Midbrain (tissue), 1 donor: ENCODE measurements at regions not wholly inside any gene's neighbourhood (a gene's known extent, or its start where the extent isn't known, plus 50 kb on each side); places are given as distances from the start of the nearest gene placed in this dataset.
"Not testable (repeated sequence)": the region's sequence is repeated elsewhere in the genome, so short reads cannot be mapped to it uniquely, and the experiment has no call there.

Experiments used
- DNase-seq: peaks from one replicate; lab custom pipeline; 2025; lab: John Stamatoyannopoulos, UW

DNA sequence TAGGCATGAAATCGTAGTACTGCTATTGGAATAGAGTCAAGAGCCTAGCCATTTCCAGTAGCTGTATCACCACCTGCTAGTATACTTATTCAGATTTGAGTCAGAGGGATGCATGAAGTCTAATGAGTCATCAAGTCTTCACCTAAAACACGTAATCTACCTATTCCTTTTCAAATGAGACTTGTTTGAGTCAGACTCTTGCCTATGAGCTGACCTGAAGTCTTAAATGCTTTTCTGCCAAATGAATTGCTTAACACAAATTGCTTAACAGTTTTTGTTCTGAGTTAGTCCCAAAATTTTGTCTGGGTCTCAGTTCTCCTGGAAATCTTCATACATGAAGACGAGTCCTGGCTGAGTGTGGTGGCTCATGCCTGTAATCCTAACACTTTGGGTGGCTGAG, 165.2 kb downstream of the GNAT3 start:
- no peak for DNase-seq

DNA sequence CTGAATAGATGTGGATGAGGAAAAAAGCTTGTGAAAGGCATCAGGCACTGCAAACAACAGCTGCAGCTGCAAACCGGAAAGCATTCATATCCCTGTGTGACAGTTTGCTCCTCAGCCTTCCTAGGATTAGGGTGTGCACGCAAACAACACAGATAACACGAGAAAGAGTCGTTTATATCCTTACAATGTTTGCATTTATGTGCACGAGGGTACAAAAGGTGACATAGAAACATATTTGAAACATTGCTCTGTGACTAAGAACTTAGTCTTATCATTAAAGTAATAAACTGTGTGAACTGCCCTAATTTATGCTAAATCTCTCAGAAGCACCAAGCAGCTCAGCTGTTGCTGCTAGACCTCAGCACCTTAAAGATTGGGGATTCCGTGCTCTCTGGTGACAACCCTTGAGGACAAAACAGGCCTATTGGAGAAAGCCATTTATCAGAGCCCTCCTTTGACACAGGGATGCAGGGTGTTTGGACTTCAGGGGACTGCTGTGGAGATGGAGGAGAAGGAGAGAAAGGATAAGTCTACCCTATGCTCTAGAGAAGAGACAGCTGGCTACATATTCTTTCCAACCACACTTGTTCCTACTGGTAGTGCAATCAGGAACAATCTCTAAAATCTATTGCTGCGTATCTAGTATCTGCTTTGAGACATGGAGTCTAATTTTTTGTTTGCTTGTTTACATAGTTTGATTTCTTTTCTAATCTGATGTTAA, 176.2 kb downstream of the GNAT3 start:
- DNase-seq: no peak

DNA sequence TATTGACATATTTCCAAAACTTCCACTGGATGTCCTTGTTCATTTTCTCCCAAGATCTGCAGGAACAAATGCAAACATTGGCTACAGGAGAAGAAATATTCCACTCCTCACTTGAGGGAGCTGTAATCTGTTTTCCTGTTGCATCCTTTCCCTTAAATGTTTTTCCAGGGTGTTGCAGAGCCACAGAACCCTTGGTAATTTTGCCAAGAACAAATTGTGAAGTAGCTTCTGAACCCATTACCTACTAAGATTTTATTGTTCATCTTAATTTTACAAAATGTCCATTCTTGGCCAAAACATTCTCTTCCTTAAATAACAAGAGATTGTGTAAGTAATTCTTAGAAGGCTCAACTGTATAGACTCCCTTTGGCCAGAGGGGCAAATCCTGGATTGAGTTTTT, 177.0 kb downstream of the GNAT3 start:
- DNase-seq: peak; percentile 19

DNA sequence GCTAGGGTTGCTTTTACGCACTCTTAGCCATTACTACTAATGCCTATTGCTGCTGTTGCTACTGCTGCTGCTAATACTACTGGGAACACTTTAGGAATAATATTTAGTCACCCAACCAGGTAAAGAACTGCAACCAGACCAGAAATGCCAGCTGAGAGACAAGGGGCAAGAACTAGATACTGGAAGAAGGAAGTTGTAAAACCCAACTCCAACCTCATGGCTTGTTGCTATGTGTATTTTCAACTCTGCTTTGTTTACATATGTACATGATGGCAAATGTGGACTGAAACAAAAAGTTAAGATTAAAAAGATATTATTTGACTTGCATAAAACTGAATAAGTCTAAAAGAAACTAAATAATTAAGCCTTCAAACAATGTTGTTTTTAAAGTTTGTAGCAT, 177.7 kb downstream of the GNAT3 start:
- DNase-seq: no peak

DNA sequence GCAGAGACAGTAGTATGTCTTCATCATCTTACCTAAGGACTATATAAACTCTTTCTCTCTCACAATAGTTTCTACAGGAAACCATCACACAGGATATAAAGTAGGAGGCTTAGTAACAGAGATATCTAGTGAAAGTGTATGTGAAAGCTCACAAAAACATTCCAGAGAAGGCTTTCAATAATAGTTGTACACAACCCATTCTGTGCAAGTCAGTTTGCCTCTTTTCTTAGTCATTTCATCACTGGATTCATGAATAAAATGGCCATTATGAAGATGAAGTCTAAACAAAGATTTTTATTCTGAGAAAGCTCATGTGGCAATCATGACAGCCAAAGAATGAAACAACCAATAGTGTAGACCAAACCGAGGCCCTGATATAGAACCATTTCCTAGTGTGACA, 178.8 kb downstream of the GNAT3 start:
- DNase-seq: no peak

DNA sequence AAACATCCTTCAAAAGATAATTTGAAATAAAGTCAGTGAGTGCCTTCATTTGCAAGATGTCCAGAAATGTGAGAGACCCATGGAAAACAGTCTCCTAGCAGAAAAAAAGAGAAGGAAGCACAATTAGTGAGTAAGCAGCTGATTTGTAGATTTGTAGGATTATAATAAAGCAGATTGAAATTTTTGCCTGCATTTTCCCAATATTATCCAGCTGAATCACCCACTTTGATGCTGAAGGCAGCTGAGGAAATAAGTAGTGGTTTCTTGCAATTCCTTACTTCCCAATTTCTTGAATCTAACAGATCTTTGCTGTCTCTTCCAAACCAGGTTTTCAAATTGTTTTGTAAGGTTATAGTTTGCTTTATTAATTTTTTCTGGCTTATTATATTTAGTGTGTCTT, 181.4 kb downstream of the GNAT3 start:
- DNase-seq: no peak

DNA sequence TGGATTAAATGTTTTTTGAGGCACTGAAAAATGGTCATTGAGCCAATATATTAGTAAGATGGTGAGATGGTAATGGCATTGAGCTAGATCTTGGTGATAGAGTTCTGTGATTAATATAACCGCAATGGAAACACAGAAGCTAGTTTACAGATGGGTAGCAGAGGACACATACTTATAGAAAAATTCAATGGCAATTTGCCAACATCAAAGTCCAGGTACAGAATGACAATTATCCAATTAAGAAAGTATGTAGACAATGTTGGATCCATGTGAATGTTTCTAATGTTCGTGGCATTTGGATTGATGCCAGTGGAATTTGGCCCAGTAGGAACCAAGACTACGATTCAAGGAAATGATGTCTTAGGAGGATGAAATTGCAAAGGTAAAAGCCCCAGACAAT, 187.8 kb downstream of the GNAT3 start:
- no peak for DNase-seq

DNA sequence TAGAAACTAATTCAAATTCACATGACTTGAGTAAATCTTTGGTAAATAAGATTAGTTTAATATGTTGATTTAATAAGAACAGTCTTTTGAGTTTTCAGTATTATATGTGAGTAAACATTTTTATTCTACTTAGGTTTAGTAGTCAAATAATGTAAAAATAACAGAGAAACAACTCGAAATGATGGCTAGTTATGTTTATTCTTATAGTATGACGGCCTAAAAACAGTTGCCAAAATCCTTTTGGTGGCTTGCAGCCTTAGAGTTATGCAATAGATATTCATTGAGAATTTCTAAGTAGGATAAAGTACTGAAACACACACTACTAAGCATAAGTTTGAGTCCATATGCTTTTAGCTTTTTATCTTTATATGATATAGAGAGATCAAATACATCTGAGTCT, 184.8 kb downstream of the GNAI1 start:
- DNase-seq: no peak

DNA sequence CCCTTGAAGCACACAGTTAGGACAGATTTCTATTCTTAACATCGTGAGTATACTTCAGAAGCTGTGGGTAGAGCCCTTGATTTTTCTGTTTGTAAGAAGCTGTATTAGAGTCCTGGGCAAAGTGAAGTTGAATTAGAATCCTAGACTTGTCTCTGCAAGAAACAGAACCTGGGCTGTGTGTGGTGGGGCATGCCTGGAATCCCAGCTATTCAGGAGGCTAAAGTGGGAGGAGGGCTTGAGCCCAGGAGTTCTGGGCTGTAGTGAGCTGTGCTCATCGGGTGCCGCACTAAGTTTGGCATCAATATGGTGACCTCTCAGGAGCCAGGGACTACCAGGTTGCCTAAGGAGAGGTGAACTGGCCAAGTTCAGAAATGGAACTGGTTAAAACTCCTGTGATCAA, 183.4 kb downstream of the GNAI1 start:
- no peak for DNase-seq

DNA sequence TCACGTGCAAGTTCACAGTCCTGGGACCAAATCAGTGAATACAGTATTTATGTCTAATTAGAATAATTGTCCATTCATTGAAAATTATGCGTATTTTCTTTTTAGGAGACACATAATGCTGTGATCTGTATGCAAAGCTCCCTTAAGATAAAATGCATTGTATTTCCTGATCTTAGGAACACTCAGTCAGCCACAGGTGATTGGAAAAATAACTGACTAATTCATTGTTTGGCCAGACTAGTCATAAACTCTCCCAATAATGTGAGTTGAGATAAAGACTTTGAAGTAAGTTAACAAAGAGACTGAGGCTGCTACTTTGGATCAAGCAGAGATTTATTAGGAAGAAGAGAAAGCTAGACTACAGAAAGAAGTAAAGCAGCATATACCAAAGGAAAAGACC, 182.2 kb downstream of the GNAI1 start:
- DNase-seq: no peak

DNA sequence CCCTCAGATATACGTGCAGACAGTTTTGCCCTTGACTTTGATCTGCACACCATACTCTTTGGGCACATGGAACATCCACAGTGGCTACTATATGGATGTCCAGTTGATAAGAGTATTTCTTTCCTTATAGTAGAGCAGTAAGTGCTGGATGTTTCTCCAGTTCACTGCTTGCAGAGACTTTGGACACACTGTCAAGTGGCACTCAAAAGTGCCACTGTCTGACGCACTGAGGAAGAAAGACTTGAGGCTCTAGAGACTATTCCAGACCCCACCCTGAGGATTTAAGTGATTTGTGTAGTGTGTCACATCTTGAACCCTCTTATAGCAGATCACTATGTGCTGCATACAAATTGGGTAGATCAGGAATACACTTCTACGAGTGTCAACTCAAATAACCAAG, 179.1 kb downstream of the GNAI1 start:
- DNase-seq: no peak

DNA sequence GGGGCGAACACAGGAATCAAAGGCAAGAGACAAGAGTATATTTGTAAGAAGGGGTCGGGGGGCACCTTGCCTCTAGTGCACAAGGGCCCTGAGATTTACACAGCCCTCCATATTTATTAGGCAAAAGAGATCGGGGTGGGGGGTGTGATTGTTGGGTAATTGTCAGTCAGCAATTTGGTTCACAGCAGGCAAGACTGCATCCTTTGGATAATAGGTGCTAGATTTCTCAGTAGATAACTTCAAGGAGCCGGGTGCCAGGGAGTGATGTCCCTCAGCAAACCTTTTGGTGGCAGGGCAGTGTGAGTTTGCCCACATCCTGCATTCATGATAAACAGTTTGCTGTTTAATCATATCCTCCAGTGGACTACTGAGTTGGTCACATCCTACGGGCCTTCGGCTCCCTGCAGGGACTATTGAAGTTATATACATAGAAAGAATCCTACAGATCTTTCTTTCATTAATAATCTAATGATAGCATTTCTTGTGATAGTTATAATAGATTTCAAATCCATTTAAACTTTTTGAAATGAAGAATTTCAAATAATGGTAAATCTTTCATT, 178.5 kb downstream of the GNAI1 start:
- DNase-seq: no peak

DNA sequence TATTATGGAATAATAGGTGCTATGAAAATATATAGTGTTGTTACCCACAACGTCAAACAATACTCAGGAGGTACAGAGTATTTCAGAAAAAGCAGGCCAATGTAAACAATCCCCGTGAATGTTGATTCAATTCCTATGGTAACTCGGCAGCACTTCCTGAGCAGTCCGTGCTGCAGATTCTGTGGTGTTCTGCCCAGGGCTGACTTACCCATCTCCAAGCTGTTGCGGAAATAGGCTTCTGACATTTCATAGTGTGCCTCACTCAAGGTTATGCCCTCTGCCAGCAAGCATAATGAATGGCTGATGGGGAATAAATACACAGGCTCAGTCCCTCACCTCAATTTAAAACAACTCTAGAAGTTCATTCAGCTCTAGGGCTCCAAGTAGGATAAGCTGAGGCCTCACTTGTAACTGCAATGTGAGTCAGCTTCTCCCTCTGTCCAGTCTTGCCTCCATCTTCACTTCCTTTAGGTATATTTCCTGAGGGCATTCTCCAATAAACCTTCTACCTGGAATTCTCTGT, 177.6 kb downstream of the GNAI1 start:
- DNase-seq: no peak

DNA sequence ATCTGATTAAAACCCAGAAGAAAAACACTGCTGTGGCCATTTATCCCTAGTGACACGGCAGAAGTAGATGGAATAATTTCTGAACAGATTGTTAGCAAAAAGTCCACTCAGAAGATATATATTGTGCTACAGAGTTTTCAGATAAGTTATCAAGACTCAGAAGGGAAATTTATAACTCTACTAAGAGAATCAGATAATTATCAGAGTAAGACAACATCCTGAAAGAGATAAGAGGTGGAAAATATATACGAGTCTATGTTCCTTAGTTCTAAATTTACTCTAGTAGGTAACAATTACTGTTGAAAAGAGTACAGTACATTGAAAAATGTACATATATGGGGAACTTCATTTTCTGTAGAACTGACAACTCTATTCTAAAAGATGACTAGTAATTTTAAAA, 176.7 kb downstream of the GNAI1 start:
- DNase-seq: no peak

DNA sequence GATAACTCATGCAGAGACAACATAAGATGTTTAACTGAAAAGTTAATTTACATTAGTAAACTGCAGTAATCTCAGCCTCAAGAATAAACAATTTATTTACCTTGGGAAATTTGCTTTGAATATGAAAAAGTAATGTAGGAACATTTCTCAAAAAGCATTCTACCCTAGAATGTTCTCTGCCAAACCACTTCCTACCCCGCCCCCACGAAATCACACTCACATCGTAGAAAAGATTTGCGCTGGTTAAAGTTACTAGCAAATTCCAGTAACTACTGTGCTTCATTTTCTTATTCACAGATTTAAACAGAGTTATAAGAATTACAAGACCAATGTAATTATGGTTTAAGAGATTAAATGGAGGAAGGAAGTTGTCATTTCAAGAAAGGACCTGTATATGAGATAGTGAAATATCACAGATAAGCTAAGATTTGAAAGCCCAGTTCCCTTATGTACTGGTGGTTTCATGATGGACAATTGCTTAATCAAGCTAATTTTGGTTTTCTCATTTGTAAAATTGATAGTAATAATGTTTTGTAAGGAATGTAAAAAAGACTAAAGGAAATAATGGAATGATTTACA, 175.4 kb downstream of the GNAI1 start:
- DNase-seq: no peak

DNA sequence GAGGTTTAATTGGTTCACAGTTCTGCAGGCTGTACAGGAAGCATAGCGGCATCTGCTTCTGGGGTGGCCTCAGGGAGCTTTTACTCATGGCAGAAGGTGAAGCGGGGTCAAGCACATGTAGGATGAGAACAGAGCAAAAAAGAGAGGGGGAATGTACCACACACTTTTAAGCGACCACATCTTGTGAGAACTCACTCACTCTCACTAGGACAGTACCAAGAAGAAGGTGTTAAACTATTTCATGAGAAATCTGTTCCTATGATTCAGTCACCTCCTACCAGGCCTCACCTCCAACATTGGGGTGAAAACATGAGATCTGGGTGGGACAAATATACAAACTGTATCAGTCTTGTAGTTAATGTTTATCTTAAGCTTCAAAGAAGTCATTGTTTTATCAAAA, 174.7 kb downstream of the GNAI1 start:
- DNase-seq: no peak

DNA sequence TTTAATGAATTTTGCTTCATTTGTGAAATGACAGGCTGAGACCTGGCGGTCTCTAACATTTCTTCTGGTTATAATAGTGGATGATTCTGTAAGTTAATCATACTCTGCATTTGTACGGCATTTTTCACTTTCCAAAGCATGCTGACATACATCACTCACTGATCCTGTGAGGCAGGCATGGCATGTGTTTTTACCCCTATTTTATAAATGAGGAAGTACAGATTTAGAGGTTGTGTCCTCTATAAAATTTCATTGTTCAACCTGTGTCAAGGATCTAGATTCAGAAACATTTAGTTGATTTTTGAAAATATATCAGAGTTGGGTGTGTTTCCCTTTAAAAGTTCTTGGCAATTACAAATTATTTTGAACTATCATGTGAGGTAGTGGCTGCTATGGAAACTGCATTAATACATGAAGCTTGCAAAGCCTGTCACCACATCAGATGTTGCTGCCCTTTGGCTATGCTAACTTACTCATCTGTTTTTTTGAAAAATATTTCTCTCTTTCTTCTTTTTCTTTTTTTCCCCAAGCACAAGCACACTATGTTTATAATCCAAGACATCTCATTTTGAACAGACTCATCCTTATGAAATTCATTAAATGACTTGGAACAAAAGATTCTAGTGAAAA, 172.7 kb downstream of the GNAI1 start:
- no peak for DNase-seq

DNA sequence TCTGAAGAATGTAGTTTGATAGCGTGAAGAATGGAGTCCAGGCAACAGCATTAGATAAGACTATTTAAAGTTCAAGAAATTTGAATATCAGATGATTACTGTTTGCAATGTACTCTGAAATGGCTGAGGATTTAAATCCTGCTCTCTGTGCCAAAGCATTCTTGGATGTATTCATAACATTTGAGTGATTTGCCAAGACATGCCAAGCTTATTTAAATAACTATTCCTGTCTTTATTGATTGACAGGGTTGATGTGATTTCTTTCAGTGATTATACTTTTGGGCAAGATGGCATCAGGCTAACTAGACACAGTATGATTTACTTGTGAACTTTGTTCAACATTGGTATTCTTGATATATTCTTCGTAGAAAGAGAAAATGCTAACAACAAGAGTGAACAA, 168.7 kb downstream of the GNAI1 start:
- no peak for DNase-seq

DNA sequence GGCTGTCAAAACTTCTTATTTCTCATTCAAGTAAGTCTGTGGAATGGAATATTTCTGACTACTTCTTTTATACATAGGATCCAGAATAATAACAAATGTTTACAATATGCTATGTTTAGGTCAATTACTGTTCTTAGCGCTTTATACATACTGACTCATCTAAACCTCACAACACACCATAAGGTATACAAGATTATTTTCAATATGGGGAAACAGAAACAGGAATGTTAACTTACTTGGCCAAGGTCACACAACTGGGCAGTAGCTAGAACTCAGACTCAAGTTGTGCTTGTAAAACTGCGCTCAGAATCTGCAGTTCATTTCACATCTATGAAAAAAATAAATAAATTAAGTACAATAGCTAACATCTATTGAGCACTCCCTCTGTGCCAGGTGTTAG, 168.0 kb downstream of the GNAI1 start:
- DNase-seq: no peak

DNA sequence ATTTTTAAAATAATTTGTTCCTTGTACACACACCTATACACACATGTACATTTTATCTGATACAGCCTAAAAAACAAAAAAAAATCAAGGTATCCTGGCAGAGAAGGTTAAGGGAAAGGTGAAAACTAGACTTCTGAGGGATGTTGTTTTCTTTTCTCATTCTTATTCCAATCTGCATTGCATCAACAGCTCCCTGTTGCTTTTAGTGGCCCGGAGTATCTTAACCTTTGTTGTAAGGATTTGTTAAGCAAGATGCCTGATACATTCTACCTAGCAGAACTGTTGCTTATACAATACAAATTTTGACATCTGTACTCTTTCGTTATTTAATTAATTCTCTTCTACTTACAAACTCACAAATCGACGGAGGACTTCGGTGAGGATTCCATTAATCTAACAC, 167.4 kb downstream of the GNAI1 start:
- DNase-seq: no peak

DNA sequence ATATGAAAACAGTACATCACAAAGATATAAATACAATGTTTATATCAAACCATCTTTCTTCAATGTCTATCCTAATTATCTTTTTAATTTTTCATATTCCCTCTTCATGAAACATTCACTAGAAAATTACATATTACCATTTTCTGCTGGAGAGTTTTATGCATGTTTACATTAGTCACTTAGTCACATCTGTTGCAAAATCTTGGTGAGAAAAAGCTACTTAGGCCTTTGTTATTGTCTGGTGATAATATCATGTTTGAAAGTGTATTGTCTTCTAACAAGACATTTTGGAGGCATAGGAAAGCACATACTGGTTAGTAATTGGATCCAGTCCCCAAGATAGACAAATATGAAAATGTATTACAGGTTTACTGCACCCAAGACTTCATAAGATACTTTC, 163.6 kb downstream of the GNAI1 start:
- no peak for DNase-seq

DNA sequence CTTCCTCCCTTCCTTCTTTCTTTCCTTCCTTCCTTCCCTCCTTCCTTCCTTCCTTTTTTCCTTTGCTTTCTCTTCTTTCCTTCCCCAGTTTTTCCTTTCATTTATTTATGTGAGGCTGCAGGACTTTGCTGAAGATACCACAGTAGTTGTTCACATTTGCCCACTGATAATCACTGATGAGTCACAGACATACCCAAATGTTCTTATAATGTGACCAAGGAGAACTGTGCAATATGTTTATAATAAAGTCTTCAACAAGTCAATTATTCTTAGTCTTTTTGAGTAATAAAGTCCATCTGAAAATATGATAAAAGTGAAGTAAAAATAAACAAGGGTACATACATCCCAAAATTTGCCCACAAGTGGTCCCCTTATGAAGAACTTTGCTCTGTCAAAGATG, 159.7 kb downstream of the GNAI1 start:
- no peak for DNase-seq

DNA sequence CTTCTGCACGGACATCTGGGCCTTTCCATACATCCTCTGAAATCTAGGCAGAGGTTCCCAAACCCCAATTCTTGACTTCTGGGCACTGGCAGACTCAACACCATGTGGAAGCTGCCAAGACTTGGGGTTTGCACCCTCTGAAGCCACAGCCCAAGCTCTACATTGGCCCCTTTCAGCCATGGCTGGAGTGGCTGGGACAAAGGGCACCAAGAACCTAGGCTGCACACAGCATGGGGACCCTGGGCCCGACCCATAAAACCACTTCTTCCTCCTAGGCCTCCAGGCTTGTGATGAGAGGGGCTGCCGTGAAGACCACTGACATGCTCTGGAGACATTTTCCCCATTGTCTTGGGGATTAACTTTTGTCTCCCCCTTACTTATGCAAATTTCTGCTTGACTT, 158.0 kb downstream of the GNAI1 start:
- DNase-seq: not testable (repeated sequence)
